ENCODE measurements at regions not wholly inside any gene's neighbourhood (a gene's known extent, or its start where the extent isn't known, plus 50 kb on each side); places are given as distances from the start of the nearest gene placed in this dataset.

DNA sequence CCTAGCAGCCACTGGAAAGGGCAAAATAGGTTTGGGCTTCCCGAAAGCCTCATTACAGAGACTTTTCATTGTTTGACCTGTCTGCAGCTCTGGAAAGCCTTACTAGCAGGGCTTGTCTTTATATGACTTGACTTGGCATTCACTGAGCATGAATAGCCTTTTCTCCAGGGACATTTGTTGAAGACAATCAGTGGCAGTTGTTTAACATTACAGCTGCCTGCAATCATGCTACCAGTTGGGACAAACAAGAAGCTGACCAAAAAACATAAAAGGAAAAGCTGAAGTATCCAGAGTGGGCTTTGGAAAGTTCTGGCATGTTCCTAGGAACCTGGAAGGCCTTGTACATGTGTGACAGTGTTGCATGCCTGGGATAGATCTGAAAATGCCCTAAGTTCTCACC is 121.4 kb downstream of the KCNF1 start:
- FAIRE-seq = no peak
- no peak for DNase-seq (ENCODE audit: low spot score in 2 of 2)

DNA sequence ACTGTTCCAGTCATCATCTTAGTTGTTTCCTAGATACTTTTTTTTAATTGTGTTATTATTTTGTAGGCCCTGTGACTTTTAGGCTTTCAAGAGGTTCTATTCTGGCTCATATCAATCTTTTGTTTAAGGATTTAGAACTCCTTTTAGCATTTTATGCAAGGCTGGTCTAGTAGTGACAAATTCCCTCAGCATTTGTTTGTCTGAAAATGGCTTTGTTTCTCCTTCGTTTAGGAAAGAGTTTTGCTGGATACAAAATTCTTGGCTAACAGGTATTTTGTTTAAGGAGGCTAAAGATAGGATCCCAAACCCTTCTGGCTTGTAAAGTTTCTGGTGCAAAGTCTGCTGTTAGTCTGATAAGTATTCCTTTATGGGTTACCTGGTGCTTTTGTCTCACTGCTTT is 116.6 kb upstream of the SLC66A3 start:
- no peak for FAIRE-seq

DNA sequence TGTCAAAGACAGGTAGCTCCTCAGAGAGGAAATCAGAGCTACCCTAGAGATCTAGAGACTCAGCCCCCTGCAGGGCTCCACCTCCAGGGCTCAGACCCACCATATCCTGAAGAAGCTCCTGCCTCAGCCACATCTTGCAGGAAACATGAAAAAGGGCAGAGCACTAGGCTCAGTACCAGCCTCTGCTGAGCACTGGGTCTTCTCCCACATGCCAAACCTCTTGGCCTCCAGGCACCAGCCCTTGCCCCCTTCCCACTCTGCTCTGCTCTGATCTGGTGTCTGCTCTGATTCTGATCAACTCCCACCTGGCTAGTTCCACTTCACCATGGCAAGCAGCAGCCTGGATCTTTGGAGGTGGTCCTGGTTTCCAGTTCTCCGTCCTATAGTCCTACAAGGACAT is 114.3 kb upstream of the SLC66A3 start:
- no peak for FAIRE-seq
- DNase-seq (ENCODE audit: low spot score in 2 of 2) = no peak

More for the DNA sequence above, 116.6 kb upstream of the SLC66A3 start:
- DNase-seq (ENCODE audit: low spot score in 2 of 2) = no peak

DNA sequence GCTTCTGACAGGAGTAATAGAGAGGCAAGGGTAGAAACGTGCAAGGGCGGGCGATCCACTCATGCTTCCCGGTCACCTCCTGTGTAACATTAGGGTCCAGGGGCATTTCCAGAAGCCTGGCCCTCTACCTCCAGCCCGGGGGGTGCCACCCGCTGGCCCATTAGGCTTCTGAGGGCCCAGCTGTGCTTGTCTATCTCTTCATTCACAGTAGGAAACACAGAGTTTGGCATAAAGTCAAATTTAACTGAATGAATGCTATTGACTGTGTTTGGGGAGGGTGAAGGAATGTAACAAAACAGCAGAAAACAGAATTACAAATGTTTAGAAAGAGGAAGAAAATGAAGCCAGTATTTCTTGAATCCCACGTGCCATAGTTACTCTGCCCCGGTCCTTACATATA is 112.4 kb upstream of the SLC66A3 start:
- DNase-seq (ENCODE audit: low spot score in 2 of 2) (no peak), FAIRE-seq (no peak)

DNA sequence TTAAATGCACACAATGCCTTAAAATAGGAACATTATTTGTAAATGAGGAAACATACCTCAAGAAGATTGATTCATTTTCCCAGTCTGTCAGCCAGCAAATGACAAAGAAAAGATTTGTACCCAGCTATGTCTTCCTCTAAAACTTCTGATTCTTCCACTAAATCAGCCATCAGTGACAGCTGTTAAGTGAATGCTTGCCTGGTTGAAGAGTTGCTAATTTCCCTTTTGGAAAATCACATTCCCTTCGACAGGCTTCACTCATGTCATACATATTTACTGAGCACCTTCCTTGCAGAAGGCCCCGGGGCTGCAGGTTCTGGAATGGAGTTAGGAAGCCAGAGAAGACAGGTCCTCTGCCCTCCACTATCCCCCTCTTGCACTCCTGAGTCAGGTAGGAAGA is 112.0 kb upstream of the SLC66A3 start:
- FAIRE-seq = no peak
- no peak for DNase-seq (ENCODE audit: low spot score in 2 of 2)

DNA sequence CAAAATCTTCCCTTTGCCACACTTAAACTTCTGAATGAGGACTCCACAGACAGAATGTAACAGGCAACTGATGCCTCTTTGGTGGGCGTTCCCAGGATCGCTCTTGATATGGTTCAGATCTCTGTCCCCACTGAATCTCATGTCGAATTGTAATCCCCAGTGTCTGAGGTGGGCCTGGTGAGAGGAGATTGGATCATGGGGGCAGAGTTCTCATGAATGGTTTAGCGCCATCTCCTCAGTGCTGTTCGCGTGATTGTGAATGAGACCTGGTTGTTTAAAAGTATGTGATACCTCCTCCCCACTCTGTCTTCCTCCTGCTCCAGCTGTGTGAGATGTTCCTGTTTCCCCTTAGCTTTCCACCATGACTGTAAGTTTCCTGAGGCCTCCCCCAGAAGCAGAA is 111.1 kb upstream of the SLC66A3 start:
- DNase-seq (ENCODE audit: low spot score in 2 of 2) (no peak), FAIRE-seq (no peak)

DNA sequence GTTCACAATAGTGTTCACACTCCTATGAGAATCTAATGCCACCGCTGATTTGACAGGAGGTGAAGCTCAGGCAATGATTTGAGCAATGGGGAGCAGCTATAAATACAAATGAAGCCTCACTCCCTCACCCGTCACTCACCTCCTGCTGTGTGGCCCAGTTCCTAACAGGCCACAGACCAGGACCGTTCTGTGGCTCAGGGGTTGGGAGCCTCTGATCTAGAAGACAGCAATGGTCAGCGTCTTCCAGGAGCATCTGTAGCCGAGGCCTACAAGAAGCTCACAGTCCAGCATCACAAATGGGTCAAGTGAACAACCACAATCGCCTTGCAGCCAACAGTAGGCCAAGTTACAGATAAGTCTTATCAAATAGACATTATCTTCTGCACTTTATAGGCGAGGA is 110.0 kb upstream of the SLC66A3 start:
- FAIRE-seq (no peak), DNase-seq (ENCODE audit: low spot score in 2 of 2) (no peak)

DNA sequence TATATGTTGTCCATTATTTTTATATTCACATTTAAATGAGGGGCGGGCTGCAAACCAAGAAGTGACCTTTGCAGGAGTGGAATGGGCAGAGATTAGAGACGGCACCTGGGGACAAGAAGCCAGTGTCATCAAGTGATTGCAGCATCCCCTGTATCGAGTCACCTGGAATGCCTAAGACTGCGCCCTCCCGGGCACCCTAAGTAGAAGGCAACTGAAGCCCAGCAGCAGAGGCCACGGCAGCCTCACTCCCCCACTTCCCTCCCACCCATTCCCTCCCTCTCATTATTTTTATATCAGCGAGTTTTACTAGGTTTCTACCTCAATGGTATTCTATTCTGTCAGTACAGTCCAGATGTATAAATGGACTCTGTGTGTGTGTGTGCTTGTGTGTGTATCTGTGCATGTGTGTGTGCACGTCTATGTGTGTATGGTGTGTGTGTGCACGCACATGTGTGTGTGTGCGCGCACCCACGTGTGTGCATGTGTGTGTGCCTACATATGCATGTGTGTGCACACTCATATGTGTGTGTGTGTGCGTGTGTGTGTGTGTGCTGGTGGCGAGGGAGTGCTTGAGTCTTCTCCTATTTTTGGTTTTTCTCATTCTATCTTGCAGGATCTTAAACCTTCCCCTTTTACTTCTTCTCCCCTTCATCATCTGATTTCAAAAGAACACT is 106.8 kb upstream of the SLC66A3 start:
- no peak for DNase-seq (ENCODE audit: low spot score in 2 of 2)
- FAIRE-seq = no peak

DNA sequence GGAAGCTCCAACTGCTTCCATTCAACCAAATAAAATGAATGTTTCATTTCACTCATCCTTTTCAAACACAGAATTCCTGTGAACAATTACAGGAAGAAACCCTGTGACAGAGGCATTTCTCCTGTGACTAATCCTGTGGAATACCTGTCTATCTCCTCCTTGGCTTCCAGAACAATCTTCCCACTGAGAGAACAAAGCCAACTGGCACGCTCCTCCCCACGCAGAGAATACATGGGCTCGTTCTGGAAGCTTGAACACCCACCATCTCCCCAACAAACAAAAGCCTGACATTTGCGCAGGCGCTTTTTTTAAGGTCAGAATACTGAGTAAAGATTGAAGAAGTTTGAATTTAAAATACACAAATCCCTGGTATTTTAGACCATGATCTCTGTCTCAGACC is 104.7 kb upstream of the SLC66A3 start:
- DNase-seq (ENCODE audit: low spot score in 2 of 2) = peak in 1 of 2 donors; percentile 32

DNA sequence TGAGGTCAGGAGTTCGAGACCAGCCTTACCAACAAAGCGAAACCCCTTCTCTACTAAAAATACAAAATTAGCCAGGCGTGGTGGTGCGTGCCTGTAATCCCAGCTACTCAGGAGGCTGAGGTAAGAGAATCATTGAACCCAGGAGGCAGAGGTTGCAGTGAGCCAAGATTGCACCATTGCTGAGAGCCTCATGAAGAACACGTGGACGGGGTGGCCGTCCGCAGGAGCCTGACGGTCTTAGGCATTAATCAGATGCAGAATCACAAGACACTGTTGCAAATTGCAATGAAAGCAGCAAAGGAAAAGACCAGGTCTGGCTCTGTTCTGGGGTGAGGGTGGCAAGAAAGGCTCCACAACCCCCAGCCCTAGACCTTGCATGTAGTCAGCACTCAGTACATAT is 104.0 kb upstream of the SLC66A3 start:
- no peak for DNase-seq (ENCODE audit: low spot score in 2 of 2)
- FAIRE-seq = no peak

More for the DNA sequence above, 104.7 kb upstream of the SLC66A3 start:
- no peak for FAIRE-seq

DNA sequence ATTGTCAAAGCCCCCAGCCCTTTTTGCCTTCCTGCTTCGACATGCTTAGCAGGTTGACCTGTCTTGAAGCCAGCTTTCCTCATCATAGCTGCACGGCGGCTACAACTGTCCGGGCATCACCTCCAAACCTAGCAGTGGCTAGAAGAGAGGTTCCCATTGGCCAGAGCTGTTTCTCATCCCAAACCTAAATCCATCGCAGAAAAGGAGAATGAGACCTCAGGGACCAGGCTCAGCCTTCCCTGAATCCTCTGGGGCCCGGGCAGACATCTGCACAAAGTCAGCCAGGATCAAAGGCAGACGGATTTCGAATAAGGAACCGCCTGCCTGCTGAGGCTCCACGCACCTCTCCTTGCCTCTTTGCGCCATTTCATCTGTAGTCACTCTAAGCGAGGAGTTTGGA is 101.7 kb upstream of the SLC66A3 start:
- FAIRE-seq (no peak), DNase-seq (ENCODE audit: low spot score in 2 of 2) (no peak)

DNA sequence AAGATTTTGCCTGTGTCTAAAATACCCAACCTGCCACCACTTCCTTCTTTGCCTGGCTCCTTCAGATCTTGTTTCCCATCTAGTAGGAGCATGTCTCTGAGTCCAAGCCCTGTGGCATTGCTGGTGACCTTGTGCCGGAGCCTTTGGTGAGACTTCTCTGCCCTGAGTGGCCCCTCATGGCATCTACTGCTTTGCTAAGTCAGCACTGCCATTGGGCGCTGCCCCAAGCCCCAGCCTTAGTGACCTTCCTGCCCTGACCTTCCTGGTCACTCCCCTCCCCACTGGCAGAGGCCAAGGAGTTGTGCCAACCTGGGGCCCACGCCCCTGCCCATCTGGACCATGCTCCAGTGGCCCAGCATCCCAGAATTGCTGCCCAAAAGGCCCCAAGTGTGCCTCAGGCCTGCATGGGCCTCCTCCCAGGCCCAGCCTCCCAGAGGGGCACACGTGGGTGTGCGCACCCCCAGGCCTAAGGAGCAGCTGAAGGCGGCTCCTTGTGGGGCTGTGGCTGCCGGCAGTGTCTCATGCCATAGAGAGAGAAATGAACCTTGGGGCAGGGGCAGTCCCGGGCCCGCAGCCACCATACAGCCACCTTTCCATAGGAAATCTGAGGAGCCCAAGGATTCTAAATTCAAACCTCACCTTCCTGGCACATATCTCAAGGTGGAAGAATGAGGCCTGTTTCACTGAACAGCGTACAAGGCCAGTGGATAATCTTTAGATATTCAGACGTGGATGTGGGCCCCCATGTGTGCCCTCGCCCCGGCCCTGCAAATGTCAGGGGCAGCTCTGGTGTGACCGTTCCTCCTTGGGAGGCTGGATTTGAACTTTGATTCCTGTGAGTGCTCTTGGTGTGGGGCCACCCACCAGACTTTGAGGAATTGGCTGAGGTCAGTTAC is 100.2 kb upstream of the SLC66A3 start:
- FAIRE-seq = no peak
- DNase-seq (ENCODE audit: low spot score in 2 of 2) = no peak

DNA sequence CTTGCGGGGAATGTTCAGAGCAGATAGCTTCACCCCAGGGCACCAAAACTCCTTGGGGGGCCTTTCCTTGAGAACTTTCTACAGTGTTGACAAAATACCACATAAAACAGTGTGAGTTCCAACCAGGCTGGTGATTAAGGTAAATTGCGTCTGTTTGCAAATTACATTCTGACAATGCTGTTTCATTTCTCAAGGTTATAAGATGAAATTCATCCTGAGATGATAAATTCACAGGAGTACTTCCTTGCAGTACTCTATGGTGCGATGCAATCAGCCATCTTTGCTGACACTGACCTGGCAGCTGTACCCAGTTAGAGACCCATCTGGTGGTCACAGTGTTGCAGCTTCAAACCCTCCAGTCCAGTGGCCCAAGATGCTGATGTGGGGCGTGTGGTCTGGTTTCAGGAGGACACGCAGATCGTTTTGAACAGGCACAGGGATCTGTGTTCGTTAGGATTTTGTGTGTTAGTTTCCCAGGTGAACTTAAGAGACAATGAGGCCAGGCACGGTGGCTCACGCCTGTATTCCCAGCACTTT is 99.5 kb upstream of the SLC66A3 start:
- DNase-seq (ENCODE audit: low spot score in 2 of 2) (no peak), FAIRE-seq (no peak)

DNA sequence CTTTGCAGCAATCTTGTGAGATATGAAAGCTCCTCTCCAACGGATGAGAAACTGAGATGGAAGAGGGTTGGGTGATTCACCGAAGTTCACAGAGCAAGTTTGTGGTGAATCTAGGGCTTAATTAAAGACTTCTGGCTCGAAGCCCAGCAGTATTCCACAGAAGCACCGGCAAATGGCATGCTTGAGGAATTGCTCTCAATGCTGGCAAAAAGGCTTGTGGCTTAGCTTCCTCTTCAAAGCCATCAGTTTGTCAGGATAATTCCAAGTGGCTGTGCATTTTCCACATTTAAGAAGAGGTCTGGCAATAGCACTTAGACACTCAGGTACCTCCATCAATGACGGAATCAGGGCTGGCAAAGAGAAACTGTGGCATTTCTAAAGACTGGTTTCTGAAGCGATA is 98.7 kb upstream of the SLC66A3 start:
- peak in 1 of 2 donors; percentile 27 for DNase-seq (ENCODE audit: low spot score in 2 of 2)
- no peak for FAIRE-seq

DNA sequence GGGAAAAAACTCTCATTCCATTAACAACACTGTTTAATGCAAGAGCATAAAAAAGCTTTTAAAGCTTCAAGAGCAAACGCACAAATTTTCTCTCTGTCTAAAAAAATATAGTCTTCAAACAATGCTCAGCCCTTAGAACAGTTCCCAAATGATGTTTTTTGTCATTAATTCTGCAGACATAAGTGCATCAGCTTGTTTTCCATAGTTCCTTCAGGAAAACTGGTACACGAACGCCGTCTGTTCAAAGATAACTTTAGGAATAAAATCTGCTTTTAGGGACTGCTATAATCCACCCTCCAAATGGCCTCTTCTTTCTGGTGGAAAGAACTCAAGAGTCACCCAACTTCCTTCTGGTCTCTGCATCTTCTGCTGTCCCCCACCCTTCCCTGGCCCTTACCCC is 98.2 kb upstream of the SLC66A3 start:
- DNase-seq (ENCODE audit: low spot score in 2 of 2) (no peak), FAIRE-seq (no peak)

DNA sequence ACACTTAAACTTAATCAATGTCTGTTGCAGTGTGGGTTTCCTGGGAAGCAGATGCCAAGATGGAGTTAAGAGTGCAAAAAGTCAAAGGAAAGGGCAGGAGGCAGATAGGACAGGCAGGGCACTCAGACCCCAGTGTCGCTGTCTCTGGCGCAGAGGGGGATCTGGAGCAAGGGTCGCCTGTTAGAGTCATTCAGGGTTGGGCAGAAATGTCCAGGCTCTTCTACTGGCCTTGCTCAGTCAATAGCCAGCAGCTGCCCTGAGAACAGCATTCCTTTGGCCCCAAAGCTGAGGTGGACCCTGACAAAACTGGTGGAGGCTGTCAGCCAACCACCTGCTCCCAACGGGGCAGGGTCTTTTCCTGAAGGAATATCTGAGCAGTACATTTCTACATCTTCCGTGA is 97.1 kb upstream of the SLC66A3 start:
- no peak for DNase-seq (ENCODE audit: low spot score in 2 of 2)
- FAIRE-seq = no peak

DNA sequence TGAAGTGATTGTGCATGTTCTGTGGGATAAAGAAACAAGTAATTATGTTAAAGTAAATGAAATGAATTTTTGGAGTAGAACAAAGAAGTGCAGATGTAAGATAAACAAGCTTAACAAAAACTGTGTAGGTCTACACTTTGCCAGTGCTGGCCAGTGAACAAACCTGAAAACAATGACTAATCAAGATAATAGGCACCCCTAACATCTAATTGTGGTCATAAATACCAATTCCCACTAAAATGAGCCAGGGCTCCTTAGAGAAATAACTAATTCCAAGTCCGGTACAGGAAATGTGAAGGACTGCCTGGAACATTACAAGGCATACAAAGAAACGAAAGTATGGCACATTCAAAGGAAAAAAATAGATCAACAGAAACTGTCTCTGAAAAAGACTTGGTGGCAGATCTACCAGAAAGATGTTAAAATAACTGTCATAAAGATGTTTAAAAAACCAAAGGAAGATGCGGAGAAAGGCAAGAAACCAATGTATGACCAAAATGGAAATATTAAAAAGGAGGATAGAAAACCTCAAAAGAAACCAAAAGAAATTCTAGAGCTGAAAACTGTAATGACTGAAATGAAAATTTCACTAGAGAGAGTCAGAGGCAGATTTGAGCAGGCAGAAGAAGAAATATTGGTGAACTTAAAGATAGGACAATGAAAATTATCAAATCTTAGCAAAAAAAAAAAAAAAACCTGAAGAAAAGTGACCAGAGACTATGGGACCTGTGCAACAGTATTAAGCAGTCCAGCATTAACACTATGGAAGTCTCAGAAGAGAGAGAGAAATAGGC is 94.7 kb upstream of the SLC66A3 start:
- FAIRE-seq = no peak

DNA sequence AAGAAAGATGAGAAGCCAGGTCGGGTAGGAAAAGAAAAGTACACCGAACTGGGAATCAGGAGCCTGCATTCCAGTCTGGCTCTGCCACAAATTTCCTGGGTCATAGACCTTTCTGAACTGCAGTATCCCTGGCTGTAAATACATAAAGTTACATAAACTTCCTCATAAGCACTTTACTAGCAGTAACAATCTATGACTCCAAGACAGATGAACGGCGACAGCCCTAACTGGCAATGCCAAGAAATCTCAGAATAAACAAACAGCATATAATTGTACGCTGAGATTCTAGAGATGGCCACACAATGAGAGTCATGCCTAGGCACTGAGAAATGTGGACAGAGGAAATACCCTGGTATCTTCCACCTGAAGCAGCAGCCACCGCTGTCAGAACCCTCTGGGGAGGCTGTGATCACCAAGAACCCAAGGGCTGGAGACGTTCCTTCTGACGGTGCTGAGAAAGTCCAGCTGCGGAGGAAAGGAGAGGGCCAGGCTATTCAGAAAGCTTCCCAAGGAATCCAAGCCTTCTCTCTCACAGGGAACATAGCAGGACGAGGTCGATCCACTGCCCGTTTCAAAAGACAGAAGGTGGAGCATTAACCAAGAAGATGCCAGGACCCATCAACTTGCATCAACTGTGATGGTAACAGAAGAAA is 89.3 kb upstream of the SLC66A3 start:
- FAIRE-seq = no peak
- DNase-seq (ENCODE audit: low spot score in 2 of 2) = no peak

More for the DNA sequence above, 94.7 kb upstream of the SLC66A3 start:
- DNase-seq (ENCODE audit: low spot score in 2 of 2) = no peak

DNA sequence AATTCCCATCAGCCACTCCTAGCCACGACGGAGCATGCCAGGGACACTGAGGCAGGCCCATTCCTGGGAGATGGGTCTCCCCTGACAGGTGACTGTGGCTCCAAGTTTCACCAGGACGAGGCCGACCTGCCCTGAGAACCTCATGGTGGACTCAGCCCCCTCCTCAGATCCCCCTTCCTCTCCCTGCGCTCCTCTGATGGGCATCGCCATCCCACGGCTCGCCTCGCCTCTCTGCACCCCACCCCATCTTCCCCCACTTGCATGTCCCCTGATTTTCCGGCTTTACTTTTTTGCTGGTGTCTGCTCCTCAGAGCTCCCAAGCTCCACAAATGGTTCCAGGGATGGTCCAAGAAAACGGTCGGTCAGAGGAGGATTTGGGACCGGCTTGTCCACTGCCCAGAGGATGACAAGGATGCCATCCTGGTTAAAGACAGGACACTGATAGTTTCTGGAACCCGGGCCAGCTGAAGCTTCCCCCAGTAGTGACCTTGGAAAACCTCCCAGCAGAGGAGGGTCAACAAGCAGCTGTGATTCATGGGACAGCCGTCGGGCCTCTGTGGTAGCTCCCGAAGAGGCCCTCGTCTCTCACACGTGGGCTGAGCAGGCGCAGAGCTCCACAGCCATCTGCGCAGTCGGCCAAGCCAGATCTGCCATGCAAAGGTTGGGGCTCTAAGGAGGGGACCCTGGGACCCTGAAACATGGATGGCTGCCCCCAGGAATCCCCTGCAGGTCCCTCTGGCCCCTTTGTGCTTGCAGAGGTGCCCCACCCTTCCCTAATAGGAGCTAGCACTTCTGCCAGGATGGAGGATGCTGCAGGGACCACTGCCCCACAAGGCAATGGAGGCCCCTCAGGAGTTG is 87.8 kb upstream of the SLC66A3 start:
- no peak for FAIRE-seq

More for the DNA sequence above, 87.8 kb upstream of the SLC66A3 start:
- DNase-seq (ENCODE audit: low spot score in 2 of 2) = no peak

All from frontal cortex (tissue), 3 donors.